HCT116 (cell line): ENCODE measurements at regions not wholly inside any gene's neighbourhood (a gene's known extent, or its start where the extent isn't known, plus 50 kb on each side); places are given as distances from the start of the nearest gene placed in this dataset.
"Not testable (repeated sequence)": the region's sequence is repeated elsewhere in the genome, so short reads cannot be mapped to it uniquely, and the experiment has no call there.

Source experiments
- ATAC-seq: fragments of 200-7000 bp; cut with Tn5 transposase; 2 replicates; pipeline ENCODE4 v1.9.1; 2020; ENCODE audit warnings: mild to moderate bottlenecking, moderate library complexity
- BruUV-seq: library from RNA; stranded (reverse); fragments of 400-500 nt; replicated peaks from 2 replicates; lab custom pipeline; 2021; lab: Mats Ljungman, UMichigan
- CTCF ChIA-PET: fragments of 300-600 bp; sonication (Branson Sonifier 250); formaldehyde crosslinking; loops from one replicate; lab custom pipeline; 2021; ENCODE audit warnings: antibody characterized with exemption; lab: Charles Lee
- POLR2A ChIA-PET: fragments of 300-600, 350-600 bp; sonication (Branson Sonifier 250); formaldehyde crosslinking; loops from one replicate; lab custom pipeline; 2021; ENCODE audit warnings: antibody characterized with exemption; lab: Charles Lee
- RAD21 ChIA-PET, 2 experiments: fragments of 300-600 bp; sonication (Branson Sonifier 250); formaldehyde crosslinking; loops; one replicate each; lab custom pipeline; 2023; ENCODE audit warnings: low total read pairs in 2 of 2; ENCODE audit not compliant: uncharacterized antibody in 2 of 2, unreplicated experiment in 2 of 2, low non-redundant PET in 1 of 2; lab: Charles Lee
- DNase-seq: peaks from one replicate; pipeline ENCODE4 v3.0.0-alpha.2; 2010; ENCODE audit warnings: low read depth, low spot score
- H2AFZ ChIP-seq: fragments of 200-600 bp; shearing (Covaris generic), sonication (generic); 2 replicates; pipeline ENCODE4 v1.6.1; 2017; ENCODE audit warnings: low read depth, mixed run types, mixed read lengths, antibody characterized with exemption, low read length; ENCODE audit not compliant: poor library complexity, severe bottlenecking
- H3K27ac ChIP-seq: 2 replicates; pipeline ENCODE4 v1.5.1; 2012; ENCODE audit warnings: low read depth, low read length
- H3K27me3 ChIP-seq: fragments of 200-600 bp; sonication (generic); 2 replicates; pipeline ENCODE4 v1.6.1; 2016; ENCODE audit warnings: mixed run types, low read length, mixed read lengths; ENCODE audit not compliant: insufficient read depth
- H3K36me3 ChIP-seq, 2 experiments: fragments of 200-500 bp in 1 of 2; fragments of 200-600 bp in 1 of 2; sonication (Bioruptor generic) in 1 of 2; sonication (generic) in 1 of 2; 2 replicates each; pipeline versions ENCODE4 v1.5.1 to v1.6.1; 2014 to 2016; ENCODE audit warnings: low read length in 2 of 2, inconsistent platforms in 1 of 2, mixed read lengths in 1 of 2, mixed run types in 1 of 2; ENCODE audit not compliant: insufficient read depth in 2 of 2, control insufficient read depth in 1 of 2
- H3K4me1 ChIP-seq, 2 experiments: fragments of 200-600 bp in 1 of 2; sonication (generic) in 1 of 2; 2 replicates each; pipeline versions ENCODE4 v1.5.1 to v1.6.1; 2012 to 2017; ENCODE audit warnings: low read length in 2 of 2, inconsistent platforms in 1 of 2, mild to moderate bottlenecking in 1 of 2, mixed read lengths in 1 of 2, mixed run types in 1 of 2, moderate library complexity in 1 of 2; ENCODE audit not compliant: insufficient read depth in 2 of 2, control insufficient read depth in 1 of 2
- H3K4me2 ChIP-seq: fragments of 200-600 bp; sonication (generic); 2 replicates; pipeline ENCODE4 v1.6.1; 2017; ENCODE audit warnings: mixed run types, low read length, mixed read lengths
- H3K4me3 ChIP-seq, 2 experiments: fragments of 200-600 bp in 1 of 2; sonication (generic) in 1 of 2; replicated peaks in 1 of 2; 2 replicates each; pipeline ENCODE4 v1.5.1; 2011 to 2016; ENCODE audit warnings: low read length in 2 of 2, control low read depth in 1 of 2, low read depth in 1 of 2, mild to moderate bottlenecking in 1 of 2, mixed read lengths in 1 of 2, mixed run types in 1 of 2
- H3K79me2 ChIP-seq: fragments of 200-600 bp; sonication (generic); 2 replicates; pipeline ENCODE4 v1.6.1; 2017; ENCODE audit warnings: mild to moderate bottlenecking, mixed run types, low read length, moderate library complexity, mixed read lengths; ENCODE audit not compliant: insufficient read depth
- H3K9ac ChIP-seq: fragments of 200-600 bp; sonication (generic); 2 replicates; pipeline ENCODE4 v1.6.1; 2016; ENCODE audit warnings: low read length, mixed read lengths
- H3K9me2 ChIP-seq: fragments of 200-600 bp; sonication (generic), shearing (Covaris generic); 2 replicates; pipeline ENCODE4 v1.6.1; 2017; ENCODE audit warnings: mixed run types, mild to moderate bottlenecking, moderate library complexity; ENCODE audit not compliant: insufficient read depth
- H3K9me3 ChIP-seq, 2 experiments: fragments of 200-500 bp in 1 of 2; fragments of 200-600 bp in 1 of 2; sonication (Bioruptor generic) in 1 of 2; sonication (generic) in 1 of 2; 2 replicates each; pipeline ENCODE4 v1.6.1; 2014 to 2017; ENCODE audit warnings: low read length in 2 of 2, mixed read lengths in 2 of 2, inconsistent platforms in 1 of 2, low read depth in 1 of 2, mild to moderate bottlenecking in 1 of 2, mixed run types in 1 of 2, moderate library complexity in 1 of 2; ENCODE audit not compliant: control insufficient read depth in 1 of 2, insufficient read depth in 1 of 2
- H4K20me1 ChIP-seq: fragments of 200-600 bp; sonication (generic), shearing (Covaris generic); 2 replicates; pipeline ENCODE4 v1.6.1; 2017; ENCODE audit warnings: mixed run types, mild to moderate bottlenecking, moderate library complexity; ENCODE audit not compliant: insufficient read depth
- ATF3 ChIP-seq: IDR thresholded peaks from 2 replicates; pipeline ENCODE4 v1.6.1; 2012
- CBX3 ChIP-seq: IDR thresholded peaks from 2 replicates; pipeline ENCODE4 v1.6.1; 2012; ENCODE audit warnings: low read depth
- EGR1 ChIP-seq: IDR thresholded peaks from 2 replicates; pipeline ENCODE4 v1.6.1; 2012; ENCODE audit warnings: low read depth
- ELF1 ChIP-seq: IDR thresholded peaks from 2 replicates; pipeline ENCODE4 v1.6.1; 2012; ENCODE audit warnings: low read depth, borderline replicate concordance
- EZH2 ChIP-seq: fragments of 200-600 bp; sonication (generic); IDR thresholded peaks from 2 replicates; pipeline ENCODE4 v1.6.1; 2017; ENCODE audit warnings: antibody characterized with exemption, mixed run types
- FOSL1 ChIP-seq: IDR thresholded peaks from 2 replicates; pipeline ENCODE4 v1.6.1; 2012; ENCODE audit warnings: low read depth
- MAX ChIP-seq: IDR thresholded peaks from 2 replicates; pipeline ENCODE4 v1.6.1; 2012
- POLR2A ChIP-seq: IDR thresholded peaks from 2 replicates; pipeline ENCODE4 v1.7.0; 2011; ENCODE audit warnings: borderline replicate concordance; ENCODE audit not compliant: insufficient read depth, insufficient read length; ENCODE audit errors: extremely low read depth
- RAD21 ChIP-seq: IDR thresholded peaks from 2 replicates; pipeline ENCODE4 v1.6.1; 2012; ENCODE audit warnings: low read depth, mild to moderate bottlenecking
- REST ChIP-seq: IDR thresholded peaks from 2 replicates; pipeline ENCODE4 v1.6.1; 2012; ENCODE audit warnings: low read depth
- SIN3A ChIP-seq: IDR thresholded peaks from 2 replicates; pipeline ENCODE4 v1.6.1; 2012; ENCODE audit warnings: low read depth
- SP1 ChIP-seq: IDR thresholded peaks from 2 replicates; pipeline ENCODE4 v1.6.1; 2012; ENCODE audit warnings: low read depth
- TCF7L2 ChIP-seq: IDR thresholded peaks from 2 replicates; pipeline ENCODE4 v1.7.0; 2011; ENCODE audit warnings: borderline replicate concordance, inconsistent platforms; ENCODE audit not compliant: insufficient read depth, insufficient read length; ENCODE audit errors: extremely low read depth
- YY1 ChIP-seq: IDR thresholded peaks from 2 replicates; pipeline ENCODE4 v1.6.1; 2011; ENCODE audit warnings: low read length, low read depth, moderate library complexity, mild to moderate bottlenecking; ENCODE audit not compliant: insufficient replicate concordance; ENCODE audit errors: extremely low read depth
- ZBTB33 ChIP-seq: IDR thresholded peaks from 2 replicates; pipeline ENCODE4 v1.6.1; 2011; ENCODE audit warnings: mild to moderate bottlenecking, low read length, moderate library complexity; ENCODE audit not compliant: insufficient replicate concordance; ENCODE audit errors: extremely low read depth
- intact Hi-C: fragments of 100-400 bp; cut with micrococcal nuclease; formaldehyde crosslinking; loops from 2 replicates; pipeline ENCODE4 v1.10.0; 2022

- BruUV-seq, H3K9me3 ChIP-seq, ATAC-seq, H3K27me3 ChIP-seq, H3K27ac ChIP-seq, CTCF ChIA-PET, H3K9me2 ChIP-seq, RAD21 ChIA-PET, H3K4me2 ChIP-seq, H4K20me1 ChIP-seq, intact Hi-C loops, H3K79me2 ChIP-seq, POLR2A ChIA-PET, H3K4me1 ChIP-seq, H2AFZ ChIP-seq, H3K36me3 ChIP-seq, DNase-seq, H3K4me3 ChIP-seq, H3K9ac ChIP-seq: not testable (repeated sequence)
Observed at GRCh38 chr17:71782021-71782420, 338.8 kb upstream of the SOX9 start.

GRCh38 chr17:71790791-71791190 lies 330.0 kb upstream of the SOX9 start:
- BruUV-seq, result no TSS peak
- Histone ChIP-seq H3K27me3 (no peaks in the 10 kb centered on the region), H2AFZ (peak overlapping the region; percentile 21), H3K79me2 (no peaks in the 10 kb centered on the region), H3K9ac (no peak overlapping the region), H3K36me3 (no peaks in the 10 kb centered on the region), H3K4me3 (no peak overlapping the region), H4K20me1 (no peaks in the 10 kb centered on the region), H3K4me2 (no peak overlapping the region), H3K9me2 (no peaks in the 10 kb centered on the region), H3K4me1 (peaks cover 0 to 6% of the 10 kb centered on the region in 2 experiments; a peak in 1 of 4 replicates), H3K9me3 (no peaks in the 10 kb centered on the region), H3K27ac (no peak overlapping the region)
- ATAC-seq, result no peak
- intact Hi-C loops, result no loop called here
- no peak for DNase-seq
- ChIA-PET RAD21 (no interaction called here), CTCF (no interaction called here), POLR2A (no interaction called here)
- no peak for TF ChIP-seq SP1
- TF ChIP-seq CBX3, result no peak
- TF ChIP-seq ZBTB33, result no peak
- TF ChIP-seq EGR1, result no peak
- TF ChIP-seq MAX, result no peak
- TF ChIP-seq FOSL1, result no peak
- TF ChIP-seq YY1, result no peak
- no peak for TF ChIP-seq ATF3
- TF ChIP-seq TCF7L2, result no peak
- TF ChIP-seq ELF1, result no peak
- TF ChIP-seq POLR2A, result no peak
- no peak for TF ChIP-seq SIN3A
- no peak for TF ChIP-seq REST
- TF ChIP-seq EZH2, result no peak
- TF ChIP-seq RAD21, result no peak
